ENCODE measurements at regions not wholly inside any gene's neighbourhood (a gene's known extent, or its start where the extent isn't known, plus 50 kb on each side); places are given as distances from the start of the nearest gene placed in this dataset.

DNA sequence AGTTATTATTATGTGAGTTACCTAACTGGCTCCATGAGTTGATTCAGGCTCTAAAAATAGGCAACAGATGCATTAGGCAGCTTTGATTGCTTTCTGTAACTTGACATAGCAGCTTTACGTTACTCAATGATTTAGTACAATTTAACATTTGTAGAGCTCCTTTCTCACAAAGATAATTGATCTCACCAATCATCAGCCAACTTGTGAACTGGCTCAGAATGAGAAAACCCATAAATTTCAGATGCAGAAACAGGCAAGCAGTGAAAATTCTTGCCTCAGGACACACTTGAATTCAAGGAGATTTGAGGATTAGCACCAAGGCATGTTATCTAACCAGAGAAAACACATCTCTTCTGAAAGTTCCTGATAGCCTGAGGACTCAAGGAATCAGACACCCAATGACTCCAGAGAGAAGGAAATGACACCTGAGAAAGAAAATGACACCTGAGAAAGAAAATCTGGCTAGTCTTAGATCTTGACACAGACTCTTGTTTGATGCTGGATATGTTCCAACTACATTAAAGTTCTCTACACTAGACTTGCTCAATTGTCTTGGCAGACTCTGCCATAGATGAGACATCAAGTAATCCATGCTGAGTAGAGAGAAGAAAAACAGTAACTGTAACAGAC, 315.1 kb upstream of the CBLB start:
- DNase-seq: no peak

DNA sequence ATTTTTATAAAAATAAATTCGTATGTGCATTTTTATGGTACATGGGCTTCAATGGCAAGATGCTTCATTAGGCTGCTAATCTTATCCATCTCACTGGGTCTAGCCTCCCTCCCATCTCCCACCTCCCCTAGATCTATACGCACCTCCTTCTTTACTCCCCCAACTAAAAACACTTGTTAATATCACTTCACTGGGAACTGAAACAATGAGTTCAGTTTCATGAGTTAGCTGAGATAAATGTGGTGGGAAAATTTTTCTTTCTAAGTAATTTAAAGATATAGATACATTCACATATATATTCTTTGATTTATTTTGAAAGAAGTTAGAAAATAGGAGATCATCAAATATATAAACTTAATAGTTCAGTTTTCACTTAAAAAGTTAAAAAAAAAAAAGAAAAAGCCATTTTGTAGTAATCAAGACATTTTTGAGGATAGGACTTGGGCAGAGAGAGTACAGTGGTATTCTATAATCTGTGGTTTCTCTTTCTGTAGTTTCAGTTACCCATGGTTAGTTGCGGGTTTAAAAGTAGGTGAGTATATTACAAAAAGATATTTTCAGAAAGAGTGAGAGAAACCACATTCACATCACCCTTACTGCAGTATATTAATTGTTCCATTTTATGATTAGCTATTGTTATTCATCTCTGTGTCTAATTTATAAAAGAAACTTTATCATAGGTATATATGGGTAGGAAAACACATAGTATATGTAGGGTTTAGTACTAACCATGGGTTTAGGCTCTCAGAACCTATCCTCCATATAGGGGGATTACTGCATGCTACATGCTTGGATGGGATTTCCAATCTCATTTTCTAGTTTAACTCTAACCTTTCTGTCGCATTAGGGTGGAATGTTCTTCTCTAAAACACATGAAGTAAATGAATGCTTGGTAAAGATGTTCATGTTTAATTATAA, 316.0 kb upstream of the CBLB start:
- no peak for DNase-seq

DNA sequence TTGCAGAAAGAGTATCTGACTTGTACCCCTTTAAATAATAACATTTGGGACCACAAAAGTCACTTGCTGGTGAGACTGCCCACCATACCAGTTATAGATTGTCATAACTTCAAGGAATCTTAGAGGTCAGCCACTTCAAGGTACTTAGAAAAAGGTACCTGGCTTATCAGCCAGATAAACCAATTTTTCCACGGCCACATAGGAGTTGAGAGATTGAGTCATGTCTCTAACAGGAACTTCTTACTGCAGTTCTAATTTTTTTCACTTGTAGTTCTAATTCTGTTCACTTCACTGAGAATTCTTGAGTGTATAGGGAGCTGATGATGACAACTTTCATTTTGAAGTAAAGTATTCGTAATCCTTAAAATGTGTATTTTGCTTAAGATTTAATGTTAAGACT, 317.1 kb upstream of the CBLB start:
- no peak for DNase-seq

DNA sequence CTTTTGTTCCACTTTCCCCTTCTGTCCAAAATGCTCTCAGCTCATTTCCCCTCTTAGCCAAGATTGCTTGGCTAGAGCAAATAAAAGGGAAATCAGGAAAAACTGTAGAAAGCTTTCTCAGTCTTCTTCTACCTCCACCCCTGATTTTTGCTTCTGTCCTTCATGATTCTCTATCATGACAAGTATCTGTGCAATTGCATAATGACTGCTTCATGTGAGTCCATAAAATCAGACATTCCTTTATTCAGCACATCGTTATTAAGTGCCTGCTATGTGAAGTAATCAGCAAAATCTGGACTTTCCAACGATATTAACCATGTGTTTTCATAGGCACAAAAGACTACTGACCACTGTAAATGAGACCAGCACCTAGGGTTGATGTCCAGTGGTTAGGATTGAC, 321.5 kb upstream of the CBLB start:
- no peak for DNase-seq

DNA sequence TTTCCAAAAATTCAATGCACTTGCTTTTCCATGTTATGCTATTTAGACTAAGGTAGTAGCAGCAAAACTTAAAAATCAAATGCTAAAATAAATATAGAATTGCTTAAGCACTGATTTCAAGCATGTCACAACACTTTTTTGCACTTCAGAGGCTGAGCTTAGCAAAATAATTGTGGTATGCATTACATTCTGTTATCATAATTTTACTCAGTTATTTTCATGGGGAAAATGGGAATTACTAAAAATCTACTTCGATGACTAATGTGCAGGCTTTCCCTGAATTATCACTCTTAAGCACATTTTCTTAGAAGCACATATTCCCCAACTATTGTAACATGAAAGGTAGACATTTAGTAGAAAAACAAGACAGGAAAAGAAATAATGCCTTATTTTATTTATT, 322.4 kb upstream of the CBLB start:
- DNase-seq: no peak

DNA sequence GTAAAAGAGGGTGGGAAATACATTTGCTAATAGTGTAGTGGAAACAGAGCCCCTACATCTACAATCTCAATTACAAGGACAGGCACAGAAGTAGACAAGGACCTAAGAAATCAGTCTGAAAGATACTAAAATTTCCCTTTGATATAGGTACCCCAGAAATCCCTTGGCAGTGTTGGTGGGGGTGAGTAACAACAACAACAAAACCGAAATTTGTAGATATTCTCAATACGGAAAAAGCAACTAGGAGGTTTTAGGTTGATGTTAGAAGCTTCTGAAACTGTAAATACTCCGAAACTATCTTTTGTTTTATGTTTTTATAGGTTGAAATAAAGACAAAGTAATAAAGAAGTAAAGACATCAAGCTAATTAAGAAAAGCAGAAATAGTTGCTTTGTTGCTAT, 323.1 kb upstream of the CBLB start:
- DNase-seq: no peak

DNA sequence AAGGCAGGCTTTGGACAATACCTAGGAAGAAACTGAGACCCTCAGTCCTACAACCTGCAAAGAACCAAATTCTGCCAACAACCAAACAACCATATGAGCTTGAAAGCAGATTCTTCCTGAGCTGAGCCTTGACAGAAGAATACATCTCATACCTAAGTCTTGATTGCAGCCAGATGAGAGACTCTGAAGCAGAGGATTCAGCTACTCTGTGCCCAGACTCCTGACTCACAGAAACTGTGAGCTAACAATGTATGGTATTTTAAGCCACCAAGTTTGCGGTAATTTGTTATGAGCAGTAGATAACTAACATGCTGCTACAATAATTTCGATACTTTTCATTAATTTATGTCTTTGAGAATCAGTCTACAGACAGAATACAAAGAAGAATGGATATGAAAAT, 325.1 kb upstream of the CBLB start:
- no peak for DNase-seq

DNA sequence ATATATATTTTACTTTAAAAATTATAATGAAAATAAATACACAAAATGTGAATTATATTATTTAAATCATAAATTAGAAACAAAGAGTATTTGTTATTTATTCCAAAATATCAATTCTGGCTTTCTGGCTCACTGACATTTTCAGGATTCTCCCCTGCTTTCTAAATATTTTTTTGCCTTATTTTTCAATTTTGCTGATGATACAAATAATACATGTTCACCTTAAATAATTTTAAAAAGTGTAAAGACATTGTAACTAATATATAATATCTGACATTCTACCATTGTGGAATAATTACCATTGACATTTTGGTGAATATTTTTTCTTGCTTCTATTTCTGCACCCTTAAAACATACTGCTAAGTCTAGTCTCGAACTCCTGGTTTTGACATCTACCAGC, 325.9 kb upstream of the CBLB start:
- no peak for DNase-seq

DNA sequence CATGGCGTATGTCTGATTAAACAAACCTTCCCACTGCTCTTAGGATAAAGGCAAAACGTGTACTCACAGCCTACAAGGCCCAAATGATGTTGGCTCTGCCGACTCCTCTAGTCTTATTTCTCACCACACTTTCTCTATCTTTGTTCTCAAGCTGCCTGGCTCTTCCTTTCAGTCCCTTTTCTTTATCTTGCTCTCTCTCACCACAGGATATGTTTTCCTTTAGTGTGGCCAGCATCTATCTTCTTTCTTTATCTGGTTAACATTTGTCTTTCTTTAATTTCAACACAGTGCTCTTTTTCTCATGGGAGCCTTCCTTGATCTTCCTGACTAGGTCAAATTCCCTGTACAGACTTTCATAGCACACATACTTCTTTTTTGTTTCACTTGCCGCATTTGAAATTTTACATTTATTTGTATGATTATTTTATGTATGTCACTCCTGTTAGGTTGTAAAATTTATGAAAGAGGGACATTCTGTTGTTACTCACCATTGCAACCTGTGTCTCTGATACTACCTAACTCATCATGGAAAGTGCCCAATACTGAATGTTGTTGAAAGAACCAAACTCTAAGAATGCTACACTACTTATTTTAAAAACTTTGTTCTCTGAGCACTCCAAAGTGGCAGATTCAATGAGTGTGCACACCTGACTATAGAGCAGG, 328.9 kb upstream of the CBLB start:
- DNase-seq: no peak

DNA sequence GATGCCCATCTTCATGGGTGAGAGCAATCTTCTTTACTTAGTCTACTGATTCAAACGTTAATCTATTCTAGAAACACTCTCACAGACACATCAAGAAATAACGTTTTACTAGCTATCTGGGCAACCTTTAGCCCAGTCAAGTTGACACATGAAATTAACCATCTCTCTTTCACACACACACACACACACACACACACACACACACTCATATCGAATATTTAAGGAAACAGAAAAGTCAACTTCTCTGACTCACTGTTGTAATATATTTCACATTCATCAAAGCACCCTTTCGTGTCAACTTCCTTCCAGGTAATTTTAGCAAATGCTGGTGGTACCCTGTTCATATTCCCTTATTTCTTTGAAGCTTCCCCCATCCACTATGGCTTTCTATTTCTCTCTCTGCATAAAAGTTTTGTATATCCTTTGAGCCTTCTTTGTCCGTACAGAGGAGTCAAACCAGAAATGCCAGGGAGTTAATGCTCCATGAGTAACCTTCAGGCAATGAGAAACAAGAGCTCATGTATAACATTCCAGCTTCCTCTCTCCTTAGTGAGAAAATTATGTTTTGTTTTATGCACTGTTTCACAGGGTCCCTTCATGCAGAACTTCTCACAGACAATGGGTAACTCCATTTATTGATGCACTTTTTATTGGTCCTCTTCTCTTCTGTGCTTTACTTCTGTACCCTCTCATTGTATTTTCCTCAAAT, 335.5 kb upstream of the CBLB start:
- no peak for DNase-seq

DNA sequence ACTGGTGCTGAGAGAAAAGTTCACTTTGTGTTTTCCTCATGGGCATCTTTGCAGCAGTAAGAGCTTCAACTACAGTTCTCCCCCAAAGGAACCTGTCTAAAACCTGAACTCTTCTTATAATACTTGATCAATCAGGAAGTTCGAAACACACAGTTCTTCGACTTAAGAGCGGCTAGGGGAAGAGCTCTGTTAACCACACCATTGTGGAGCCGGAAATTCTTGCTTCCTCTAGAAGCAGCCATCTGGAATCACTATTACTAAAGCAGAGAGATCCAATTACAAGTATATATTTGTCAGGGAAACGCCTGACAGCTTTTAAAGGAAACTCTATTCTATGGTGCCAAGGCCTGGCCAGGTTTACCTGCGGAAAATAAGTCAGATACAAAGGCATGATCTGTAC, 337.3 kb upstream of the CBLB start:
- DNase-seq: no peak

DNA sequence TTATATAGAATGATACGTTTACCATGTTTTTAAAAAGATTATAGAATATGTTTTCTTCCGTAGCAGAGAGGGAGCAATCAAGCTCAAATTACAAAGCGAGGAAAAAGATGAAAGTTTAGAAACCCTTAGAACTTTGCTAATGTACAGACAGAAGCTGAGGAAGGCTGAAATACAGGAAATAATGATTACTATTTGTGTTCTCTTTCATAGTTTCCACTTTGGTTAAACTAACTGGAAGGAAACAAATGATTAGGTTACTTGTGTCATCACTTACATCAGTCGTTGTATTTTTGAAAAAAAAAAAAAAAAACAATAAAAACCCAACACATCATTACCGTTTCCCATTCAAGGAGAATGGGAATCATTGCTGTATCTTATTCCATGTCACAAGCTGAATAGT, 337.8 kb upstream of the CBLB start:
- DNase-seq: no peak

DNA sequence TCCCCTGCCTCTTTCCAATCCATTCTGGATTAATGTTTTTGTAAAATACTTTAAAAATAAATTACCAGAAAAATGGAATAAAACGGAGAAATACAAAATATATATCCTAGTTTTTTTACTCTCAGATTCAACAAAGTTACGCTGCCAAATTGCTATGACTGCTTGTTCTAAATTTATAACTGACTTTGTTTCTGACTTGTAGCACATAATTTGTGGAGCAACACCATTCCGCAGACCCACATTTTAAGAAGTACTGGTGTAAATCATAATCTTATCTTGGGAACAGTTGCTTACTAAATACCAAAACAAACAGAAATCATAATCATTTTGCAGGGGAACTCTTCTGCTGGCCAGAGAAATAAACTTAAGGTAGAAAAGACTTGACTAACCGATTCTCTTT, 339.4 kb upstream of the CBLB start:
- DNase-seq: no peak

DNA sequence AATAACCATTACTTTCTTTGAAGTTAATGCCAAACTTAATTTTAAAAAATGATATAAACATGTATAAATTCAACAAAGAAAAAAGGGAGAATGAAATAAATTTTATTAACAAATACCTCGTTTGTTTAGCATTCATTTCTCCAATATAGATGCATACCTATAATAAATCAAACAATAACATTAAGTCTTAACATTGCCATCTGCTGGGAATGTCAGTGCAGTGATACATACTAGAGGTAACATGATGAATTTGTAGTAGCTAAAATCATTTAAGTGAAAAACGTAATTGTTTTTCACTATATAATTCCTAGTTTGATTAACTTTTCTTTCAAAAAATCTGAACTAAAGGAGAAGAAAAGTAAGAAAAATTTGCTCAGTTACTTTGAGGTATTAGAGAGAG, 340.2 kb upstream of the CBLB start:
- no peak for DNase-seq

DNA sequence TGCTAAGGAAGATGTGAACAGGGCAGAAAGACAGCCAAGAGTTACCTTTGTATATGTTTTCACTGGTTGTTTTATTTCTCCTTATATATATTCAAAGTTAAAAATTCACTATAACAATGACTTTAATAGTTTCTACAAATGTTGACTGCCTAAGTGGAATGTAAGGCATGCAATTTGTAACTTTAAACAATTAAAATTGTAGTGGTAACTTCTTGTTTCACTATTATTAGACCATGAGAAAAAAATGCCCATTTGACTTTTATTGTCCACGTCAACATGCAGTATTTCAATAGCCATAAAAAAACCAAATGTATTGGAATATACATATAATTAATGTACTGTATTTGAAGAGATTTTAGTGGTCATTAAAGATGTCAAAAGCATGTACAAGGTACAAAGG, 340.7 kb upstream of the CBLB start:
- no peak for DNase-seq

DNA sequence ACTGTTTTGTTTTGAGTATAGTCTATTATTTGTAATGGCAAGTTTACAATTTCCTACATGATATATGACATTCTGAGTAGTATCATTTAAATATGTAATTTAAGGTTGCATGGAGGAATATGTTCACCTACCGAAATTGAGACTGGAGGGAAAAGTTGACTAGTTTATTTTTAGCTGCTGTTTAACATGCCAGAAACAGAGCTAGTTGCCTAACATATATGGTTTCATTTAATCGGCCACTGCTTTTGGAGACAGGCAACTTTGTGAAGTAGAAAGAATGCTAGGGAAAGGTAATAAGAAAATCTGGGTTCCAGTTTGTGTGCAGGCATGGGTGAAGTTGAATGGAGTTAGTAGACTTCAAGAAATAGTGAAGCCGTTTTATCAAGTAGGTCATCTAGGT, 342.1 kb upstream of the CBLB start:
- DNase-seq: no peak

DNA sequence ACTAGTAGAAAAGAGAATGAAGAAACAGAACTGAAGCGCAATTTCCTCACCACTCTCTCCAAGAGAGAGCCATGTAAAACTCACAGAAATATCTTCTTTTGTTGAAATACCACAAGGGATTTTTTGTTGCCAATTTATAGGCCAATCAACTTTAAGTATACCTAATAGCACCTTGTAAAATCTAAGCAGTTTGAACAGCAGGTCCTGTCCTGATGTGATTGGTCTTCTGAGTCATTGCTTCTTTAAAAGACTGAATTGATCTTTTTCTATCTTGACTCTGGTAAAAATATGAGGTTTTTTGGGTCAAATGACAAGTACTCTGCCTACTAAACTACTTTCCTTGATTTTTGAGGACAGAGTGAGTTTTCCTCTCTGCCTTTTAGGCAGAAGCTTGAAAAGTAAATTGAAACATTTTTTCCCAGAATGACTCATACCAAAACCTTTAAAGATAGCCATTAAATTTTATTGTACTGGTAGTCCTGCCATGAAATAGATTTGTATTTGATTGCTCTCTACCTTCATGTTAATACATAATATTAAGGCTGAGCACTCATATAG, 343.9 kb upstream of the CBLB start:
- DNase-seq: no peak

DNA sequence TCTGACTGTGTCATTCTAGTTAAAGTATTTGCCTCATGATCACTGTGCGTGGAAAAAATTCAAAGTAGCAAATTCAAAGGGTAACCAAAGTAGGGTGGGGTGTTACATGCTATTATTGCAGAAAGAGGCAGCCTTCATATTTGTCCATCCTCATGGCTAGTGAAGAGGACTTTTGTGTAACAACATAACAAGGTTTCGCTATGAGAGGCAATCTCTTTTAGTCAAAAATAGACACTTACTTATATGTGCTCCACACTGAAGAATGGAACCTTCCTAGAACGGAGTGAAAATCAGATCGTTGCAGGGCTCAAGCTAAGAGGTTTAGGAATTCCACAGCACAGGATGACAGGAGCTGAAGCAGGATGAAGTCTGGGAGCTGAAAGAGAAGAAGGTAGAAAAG, 345.1 kb upstream of the CBLB start:
- no peak for DNase-seq

DNA sequence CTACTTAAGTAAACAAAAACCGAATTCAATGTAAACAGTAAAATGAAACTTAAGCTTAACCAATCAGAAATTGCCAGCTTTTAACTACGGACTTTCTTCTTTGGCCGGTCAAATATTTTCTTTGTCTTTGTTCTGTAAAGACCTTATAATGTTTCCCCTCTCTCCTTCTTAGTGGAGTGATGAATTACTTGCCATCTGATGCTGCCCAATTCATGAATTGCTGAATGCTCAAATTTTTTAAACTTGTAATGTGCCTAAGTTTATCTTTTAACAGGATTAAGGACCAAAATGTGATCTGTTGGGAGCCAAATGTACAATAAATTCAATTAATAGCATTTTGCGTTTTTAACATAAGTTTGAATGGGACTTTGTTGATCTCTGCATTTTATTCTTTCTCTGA, 345.8 kb upstream of the CBLB start:
- DNase-seq: no peak

DNA sequence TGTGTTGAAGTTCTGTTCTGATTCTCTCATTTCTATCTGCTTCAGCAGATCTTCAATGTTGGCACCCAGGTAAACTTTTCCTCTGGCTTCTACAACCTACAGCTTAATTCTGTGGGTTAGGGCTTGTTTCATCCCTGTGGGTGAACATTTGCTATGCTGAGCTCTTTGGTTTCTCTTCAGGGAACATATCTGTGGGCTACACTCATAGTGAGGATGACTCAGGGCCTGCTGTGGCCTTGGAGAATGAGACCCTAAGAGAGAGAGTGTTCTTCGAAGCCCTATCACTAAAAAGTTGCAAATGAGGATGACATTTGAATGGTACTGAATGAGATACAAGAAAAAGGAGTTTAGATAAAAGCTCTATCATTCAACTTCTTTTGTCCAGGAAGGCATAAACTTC, 346.2 kb upstream of the CBLB start:
- DNase-seq: no peak

DNA sequence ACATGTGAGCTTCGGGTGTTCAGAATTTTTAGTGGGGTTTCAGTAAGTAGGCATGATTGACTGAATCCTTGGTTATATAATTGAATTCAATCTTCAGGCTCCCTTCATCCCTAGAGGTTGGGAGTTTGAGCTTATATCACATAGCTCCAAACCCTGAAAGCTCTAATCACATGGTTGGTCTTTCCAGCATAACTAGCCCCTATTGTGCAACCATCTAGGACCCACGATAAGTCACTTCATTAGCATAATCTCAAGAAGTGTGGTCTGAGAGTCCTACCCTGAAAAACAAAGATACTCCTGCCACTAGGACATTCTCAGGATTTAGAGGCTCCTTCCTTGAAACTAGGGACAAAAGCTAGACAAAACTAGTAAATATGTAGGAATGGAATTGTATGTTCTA, 348.9 kb upstream of the CBLB start:
- DNase-seq: no peak

DNA sequence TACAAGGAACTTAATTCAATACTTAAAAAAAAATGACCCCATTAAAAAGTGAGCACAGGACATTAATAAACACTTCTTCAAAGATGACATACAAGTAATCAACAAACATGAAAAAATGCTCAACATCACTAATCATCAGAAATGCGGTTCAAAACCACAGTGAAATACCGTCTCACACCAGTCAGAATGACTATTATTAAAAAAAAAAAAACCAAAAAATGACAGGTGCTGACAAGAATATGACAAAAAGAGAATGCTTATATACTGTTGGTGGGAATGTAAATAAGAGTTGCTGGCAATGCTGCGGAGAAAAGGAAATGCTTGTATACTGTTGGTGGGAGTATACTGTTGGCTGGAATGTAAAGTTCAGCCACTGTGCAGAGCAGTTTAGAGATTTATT, 358.3 kb upstream of the CBLB start:
- no peak for DNase-seq

DNA sequence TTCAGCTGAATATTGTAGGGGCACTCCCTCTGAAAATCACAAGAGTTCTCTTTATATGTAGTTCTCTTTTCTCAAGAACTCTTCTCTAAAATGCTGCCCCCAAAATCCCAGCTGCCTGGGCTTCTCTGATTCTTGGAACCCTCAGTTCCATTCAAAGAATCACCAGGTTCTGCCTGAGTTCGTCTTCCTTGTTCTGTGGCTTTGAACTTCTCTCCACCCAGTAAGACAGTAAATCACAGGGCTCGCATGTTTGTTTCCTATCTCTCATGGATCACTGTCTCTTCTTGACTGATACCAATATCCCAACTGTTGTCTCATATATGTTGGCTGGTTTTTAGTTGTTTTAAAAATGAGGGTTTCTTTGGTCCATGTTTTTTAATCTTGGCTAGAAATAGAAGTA, 359.5 kb upstream of the CBLB start:
- DNase-seq: no peak

All from GOT3 (cell line).